Kidney glomerular epithelial cell (primary cell): ENCODE measurements at regions not wholly inside any gene's neighbourhood (a gene's known extent, or its start where the extent isn't known, plus 50 kb on each side); places are given as distances from the start of the nearest gene placed in this dataset.

Source experiments
- DNase-seq: peaks from one replicate; lab custom pipeline; 2025; lab: John Stamatoyannopoulos, UW

- no peak for DNase-seq
Measured at GRCh38 chrX:94041881-94042280, 367.9 kb downstream of the FAM133A start.

- no peak for DNase-seq
Measured at GRCh38 chrX:94045724-94046123, 371.7 kb downstream of the FAM133A start.

GRCh38 chrX:94051926-94052325, 377.9 kb downstream of the FAM133A start:
- no peak for DNase-seq

GRCh38 chrX:94053575-94053974, 379.6 kb downstream of the FAM133A start:
- DNase-seq = peak; percentile 1

- DNase-seq = no peak
Measured at GRCh38 chrX:94057385-94057784, 383.4 kb downstream of the FAM133A start.

DNA sequence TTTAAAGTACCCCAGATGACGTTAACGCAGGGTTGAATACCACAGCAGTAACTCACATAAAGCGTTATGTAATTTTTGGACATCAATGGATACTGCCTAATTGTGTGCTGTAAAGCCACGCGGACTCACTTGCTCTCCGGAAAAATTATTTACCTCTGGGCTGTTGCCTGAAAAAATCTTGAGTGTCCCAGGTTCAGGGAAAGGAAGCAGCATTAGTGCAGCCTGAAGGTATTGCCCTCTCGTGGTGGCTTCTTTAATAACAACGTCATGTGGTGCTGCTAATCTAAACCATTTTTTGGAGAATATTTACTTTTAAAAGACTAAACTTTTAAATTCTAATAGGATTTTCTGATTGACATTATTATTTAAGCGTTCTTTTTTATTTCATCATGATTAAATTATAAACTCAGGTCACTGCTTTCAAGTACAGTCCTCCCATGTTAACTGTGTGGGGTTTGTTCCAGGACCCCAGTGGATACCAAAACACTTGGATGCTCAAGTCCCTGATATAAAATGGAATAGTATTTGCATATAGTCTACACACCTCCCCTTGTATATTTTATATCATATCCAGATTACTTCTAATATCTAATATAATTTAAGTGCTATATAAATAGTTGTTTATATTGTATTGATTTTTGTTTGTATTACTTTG, 384.8 kb downstream of the FAM133A start:
- DNase-seq = peak; percentile 21

- DNase-seq = no peak
Measured at GRCh38 chrX:94065091-94065490, 391.1 kb downstream of the FAM133A start.

- no peak for DNase-seq
Measured at GRCh38 chrX:94089149-94089548, 415.1 kb downstream of the FAM133A start.

- DNase-seq = no peak
Measured at GRCh38 chrX:94097868-94098267, 423.9 kb downstream of the FAM133A start.

GRCh38 chrX:94107981-94108380, 434.0 kb downstream of the FAM133A start:
- DNase-seq = no peak

- DNase-seq = no peak
Measured at GRCh38 chrX:94114362-94114761, 440.4 kb downstream of the FAM133A start.

DNA sequence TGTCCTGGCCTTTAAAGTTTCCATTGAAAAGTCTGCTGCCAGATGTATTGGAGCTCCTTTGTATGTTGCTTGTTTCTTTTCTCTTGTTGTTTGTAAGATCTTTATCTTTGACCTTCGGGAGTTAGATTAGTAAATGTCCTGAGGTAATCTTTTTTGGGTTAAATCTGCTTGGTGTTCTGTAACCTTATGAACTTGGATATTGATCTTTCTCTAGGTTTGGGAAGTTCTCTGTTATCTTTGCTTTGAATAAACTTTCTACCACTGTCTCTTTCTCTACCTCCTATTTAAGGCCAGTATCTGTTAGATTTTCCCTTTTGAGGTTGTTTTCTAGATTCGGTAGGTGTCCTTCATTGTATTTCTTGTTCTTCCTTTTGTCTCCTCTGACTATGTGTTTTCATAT, 447.8 kb downstream of the FAM133A start:
- DNase-seq = no peak

- no peak for DNase-seq
Measured at GRCh38 chrX:94123062-94123461, 449.1 kb downstream of the FAM133A start.

- DNase-seq = no peak
Measured at GRCh38 chrX:94162971-94163370, 489.0 kb downstream of the FAM133A start.

DNA sequence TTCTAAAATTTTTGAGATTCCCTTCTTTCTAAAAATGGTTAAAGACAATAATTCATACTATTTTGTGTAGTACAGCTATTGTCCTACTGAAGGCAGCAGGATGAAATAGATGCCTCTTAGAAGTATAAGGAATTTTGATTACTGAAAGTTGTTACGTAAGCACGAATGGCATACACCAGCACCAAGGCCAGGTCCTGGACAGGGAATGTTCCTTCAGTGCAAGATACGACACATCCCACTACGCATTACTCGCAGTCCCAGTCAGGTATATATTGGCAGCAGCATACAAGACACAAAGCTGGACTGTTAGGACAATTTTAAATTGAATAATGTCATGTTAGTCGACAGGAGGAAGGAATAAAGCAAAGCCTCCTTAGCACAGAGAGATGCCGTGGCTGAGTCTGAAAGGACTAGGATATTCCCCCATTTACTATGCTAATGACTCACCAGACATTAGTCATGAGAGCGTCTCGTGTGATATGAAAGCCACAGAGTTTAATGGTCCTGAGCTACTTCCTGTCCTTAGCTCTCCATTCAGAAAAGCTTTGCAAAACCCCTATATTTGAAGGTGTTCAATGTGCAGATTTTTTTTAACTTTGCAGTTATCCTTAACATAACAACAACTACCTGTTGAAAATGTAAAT, 504.3 kb downstream of the FAM133A start:
- DNase-seq = peak; percentile 13

GRCh38 chrX:94204524-94204923, 530.5 kb downstream of the FAM133A start:
- no peak for DNase-seq

- no peak for DNase-seq
Measured at GRCh38 chrX:94216738-94217137, 542.7 kb downstream of the FAM133A start.

GRCh38 chrX:94252211-94252610, 578.2 kb downstream of the FAM133A start:
- DNase-seq = no peak

DNA sequence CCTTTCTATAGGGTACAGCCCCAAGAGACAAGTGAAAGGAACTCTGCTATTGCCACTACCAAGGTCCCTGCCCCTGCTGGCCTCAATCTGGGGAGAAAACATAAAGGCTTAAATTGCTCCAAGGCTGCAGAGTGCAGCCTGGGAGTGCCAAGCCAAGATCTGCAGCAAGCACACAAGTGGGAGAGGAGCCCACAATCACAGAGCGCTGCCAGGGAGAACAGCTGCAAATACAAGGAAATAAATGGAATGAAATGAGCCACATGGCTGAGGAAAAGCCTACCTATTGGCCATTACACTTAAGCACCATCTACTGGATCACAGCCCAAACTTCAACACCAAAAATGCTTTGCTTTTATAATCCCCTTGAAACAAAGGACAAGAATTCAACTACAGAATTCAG, 582.4 kb downstream of the FAM133A start:
- no peak for DNase-seq

DNA sequence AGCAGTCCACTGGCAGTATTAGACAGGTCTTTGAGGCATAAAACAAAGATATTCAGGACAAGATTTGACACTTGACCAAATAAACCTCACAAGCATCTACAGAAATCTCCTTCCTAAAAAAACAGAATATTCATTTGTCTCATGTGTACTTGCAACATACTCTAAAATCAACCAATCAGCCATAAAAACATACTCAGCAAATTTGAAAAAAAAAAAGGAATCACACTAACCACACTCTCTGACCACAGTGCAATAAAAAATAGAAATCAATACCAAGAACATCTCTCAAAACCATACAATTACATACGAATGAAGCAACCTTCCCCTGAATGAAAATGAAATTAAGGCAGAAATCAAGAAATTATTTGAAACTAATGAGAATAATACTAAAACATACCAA, 591.3 kb downstream of the FAM133A start:
- no peak for DNase-seq

GRCh38 chrX:94288325-94288724, 614.3 kb downstream of the FAM133A start:
- DNase-seq = no peak

DNA sequence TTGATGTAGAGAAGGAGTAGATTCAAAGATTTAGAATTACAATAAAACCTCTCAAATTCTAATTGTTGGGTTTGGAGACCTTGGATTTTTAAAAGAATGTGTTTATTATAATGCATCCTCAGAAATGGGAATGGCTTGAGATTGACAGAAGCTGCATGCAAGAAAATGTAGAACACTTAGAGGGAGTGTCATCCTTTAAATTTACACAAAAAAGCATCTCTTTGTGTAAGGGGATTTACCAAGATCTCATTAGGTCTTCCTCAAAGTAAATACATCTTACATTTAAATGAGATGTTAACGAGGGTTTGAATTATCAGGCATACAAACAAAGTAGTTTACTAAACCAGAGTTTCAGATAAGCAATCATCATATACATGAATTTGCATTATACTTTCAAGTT, 615.0 kb downstream of the FAM133A start:
- DNase-seq = no peak

GRCh38 chrX:94302446-94302845, 628.4 kb downstream of the FAM133A start:
- no peak for DNase-seq

- DNase-seq = no peak
Measured at GRCh38 chrX:94329182-94329581, 655.2 kb downstream of the FAM133A start.
